Brain microvascular endothelial cell (primary cell): ENCODE measurements at regions not wholly inside any gene's neighbourhood (a gene's known extent, or its start where the extent isn't known, plus 50 kb on each side); places are given as distances from the start of the nearest gene placed in this dataset.
"Not testable (repeated sequence)": the region's sequence is repeated elsewhere in the genome, so short reads cannot be mapped to it uniquely, and the experiment has no call there.

Source experiments
- DNase-seq: peaks from one replicate; pipeline ENCODE4 v3.0.0-alpha.2; 2020
- H3K27ac ChIP-seq: fragments of 250-450 bp; sonication (Bioruptor Pico); 2 replicates; pipeline ENCODE4 v1.5.1; 2020; ENCODE audit warnings: mild to moderate bottlenecking, moderate library complexity
- H3K27me3 ChIP-seq: fragments of 250-450 bp; sonication (Bioruptor Pico); replicated peaks from 2 replicates; pipeline ENCODE4 v1.5.1; 2020; ENCODE audit warnings: mild to moderate bottlenecking
- H3K36me3 ChIP-seq: fragments of 250-450 bp; sonication (Bioruptor Pico); replicated peaks from 2 replicates; pipeline ENCODE4 v1.5.1; 2020; ENCODE audit warnings: mild to moderate bottlenecking
- H3K4me3 ChIP-seq: 2 replicates; pipeline ENCODE4 v1.5.1; 2011; ENCODE audit warnings: low read depth, mild to moderate bottlenecking, control low read depth, low read length, moderate library complexity
- CTCF ChIP-seq: IDR thresholded peaks from 2 replicates; pipeline ENCODE4 v1.5.1; 2011; ENCODE audit warnings: low read depth, mild to moderate bottlenecking, moderate library complexity, low read length, control low read depth, inconsistent platforms; ENCODE audit errors: missing control alignments
- in situ Hi-C: cut with HindIII; loops from 2 replicates; pipeline ENCODE4 v1.10.0; 2017; ENCODE audit warnings: low sequenced_read_pairs, low pct_ligation_motif_present

- Histone ChIP-seq H3K27me3 (no peaks in the 10 kb centered on the region), H3K4me3 (no peak overlapping the region)
Measured at GRCh38 chr5:99034336-99034735, 105.5 kb upstream of the CHD1 start.

GRCh38 chr5:99033014-99033900 lies 104.5 kb upstream of the CHD1 start:
- DNase-seq = no peak
- in situ Hi-C loops = no loop called here
- Histone ChIP-seq H3K27me3 (no peaks in the 10 kb centered on the region), H3K4me3 (no peak overlapping the region), H3K36me3 (no peaks in the 10 kb centered on the region), H3K27ac (no peak overlapping the region)
- TF ChIP-seq CTCF = no peak

More at GRCh38 chr5:99034336-99034735, 105.5 kb upstream of the CHD1 start:
- no peaks in the 10 kb centered on the region for H3K36me3 ChIP-seq
- peak; percentile 60 for DNase-seq
- in situ Hi-C loops = no loop called here
- no peak for TF ChIP-seq CTCF
- no peak overlapping the region for H3K27ac ChIP-seq

GRCh38 chr5:99032234-99033013 lies 103.6 kb upstream of the CHD1 start:
- Histone ChIP-seq H3K4me3 (no peak overlapping the region), H3K36me3 (no peaks in the 10 kb centered on the region), H3K27ac (no peak overlapping the region), H3K27me3 (no peaks in the 10 kb centered on the region)
- peak; percentile 87 for TF ChIP-seq CTCF
- DNase-seq = peak; percentile 62
- in situ Hi-C loops = no loop called here

- Histone ChIP-seq H3K27me3 (no peaks in the 10 kb centered on the region), H3K36me3 (no peaks in the 10 kb centered on the region), H3K4me3 (no peak overlapping the region), H3K27ac (no peak overlapping the region)
- in situ Hi-C loops = no loop called here
- no peak for DNase-seq
- no peak for TF ChIP-seq CTCF
Measured at GRCh38 chr5:99030906-99031440, 102.2 kb upstream of the CHD1 start.

- Histone ChIP-seq H3K36me3 (no peaks in the 10 kb centered on the region), H3K27me3 (no peaks in the 10 kb centered on the region), H3K27ac (no peak overlapping the region), H3K4me3 (no peak overlapping the region)
- in situ Hi-C loops = no loop called here
- no peak for TF ChIP-seq CTCF
- DNase-seq = no peak
Measured at GRCh38 chr5:99029172-99029571, 100.4 kb upstream of the CHD1 start.

GRCh38 chr5:99028170-99028569 lies 99.4 kb upstream of the CHD1 start:
- H3K27ac ChIP-seq, H3K4me3 ChIP-seq, H3K27me3 ChIP-seq, DNase-seq, H3K36me3 ChIP-seq, in situ Hi-C loops: not testable (repeated sequence)
